Forelimb muscle (tissue), 1 donor: ENCODE measurements at regions not wholly inside any gene's neighbourhood (a gene's known extent, or its start where the extent isn't known, plus 50 kb on each side); places are given as distances from the start of the nearest gene placed in this dataset.

Source experiments
- DNase-seq: peaks from one replicate; pipeline ENCODE4 v3.0.0-alpha.2; 2013; ENCODE audit warnings: low read depth

- DNase-seq = no peak
Measured at GRCh38 chr13:107339209-107339608, 771.3 kb upstream of the ARGLU1 start.

GRCh38 chr13:107332188-107332587, 764.3 kb upstream of the ARGLU1 start:
- no peak for DNase-seq

- DNase-seq = no peak
Measured at GRCh38 chr13:107331359-107331758, 763.4 kb upstream of the ARGLU1 start.

- no peak for DNase-seq
Measured at GRCh38 chr13:107330484-107330883, 762.5 kb upstream of the ARGLU1 start.

GRCh38 chr13:107329991-107330390, 762.1 kb upstream of the ARGLU1 start:
- DNase-seq = no peak

GRCh38 chr13:107324416-107325204, 756.7 kb upstream of the ARGLU1 start:
- no peak for DNase-seq

- no peak for DNase-seq
Measured at GRCh38 chr13:107322228-107322627, 754.3 kb upstream of the ARGLU1 start.

- DNase-seq = no peak
Measured at GRCh38 chr13:107305178-107305577, 737.2 kb upstream of the ARGLU1 start.

- no peak for DNase-seq
Measured at GRCh38 chr13:107301724-107302374, 733.9 kb upstream of the ARGLU1 start.

GRCh38 chr13:107299717-107300116, 731.8 kb upstream of the ARGLU1 start:
- no peak for DNase-seq

- DNase-seq = no peak
Measured at GRCh38 chr13:107296804-107297203, 728.9 kb upstream of the ARGLU1 start.

GRCh38 chr13:107295416-107296140, 727.6 kb upstream of the ARGLU1 start:
- no peak for DNase-seq

- DNase-seq = no peak
Measured at GRCh38 chr13:107293924-107294323, 726.0 kb upstream of the ARGLU1 start.

- DNase-seq = no peak
Measured at GRCh38 chr13:107291875-107292274, 723.9 kb upstream of the ARGLU1 start.

GRCh38 chr13:107289540-107289939, 721.6 kb upstream of the ARGLU1 start:
- no peak for DNase-seq

- no peak for DNase-seq
Measured at GRCh38 chr13:107284173-107284572, 716.2 kb upstream of the ARGLU1 start.

- no peak for DNase-seq
Measured at GRCh38 chr13:107277911-107278310, 710.0 kb upstream of the ARGLU1 start.

- no peak for DNase-seq
Measured at GRCh38 chr13:107276936-107277335, 709.0 kb upstream of the ARGLU1 start.

GRCh38 chr13:107275945-107276614, 708.1 kb upstream of the ARGLU1 start:
- no peak for DNase-seq

GRCh38 chr13:107275312-107275711, 707.4 kb upstream of the ARGLU1 start:
- no peak for DNase-seq

GRCh38 chr13:107271227-107271626, 703.3 kb upstream of the ARGLU1 start:
- no peak for DNase-seq

GRCh38 chr13:107266657-107267056, 698.7 kb upstream of the ARGLU1 start:
- DNase-seq = no peak
